Stimulated activated effector memory CD8-positive, alpha-beta T cell treated with anti-CD3 and anti-CD28 coated beads, Interleukin-12 subunit alpha, Interleukin-12 subunit beta, amount 100 ng/mL, for 72 hours (primary cell): ENCODE measurements at regions not wholly inside any gene's neighbourhood (a gene's known extent, or its start where the extent isn't known, plus 50 kb on each side); places are given as distances from the start of the nearest gene placed in this dataset.

Experiments
- ATAC-seq: fragments of 150-1000 bp; cut with Tn5 transposase; 2 replicates; pipeline ENCODE4 v1.10.0; 2021
- DNase-seq, 2 donors: peaks; one replicate each; pipeline ENCODE4 v3.0.0; 2021 to 2022; ENCODE audit warnings: low spot score in 2 of 2
- H3K27ac Mint-ChIP-seq: one replicate; pipeline ENCODE4 v1.8.0; 2022; ENCODE audit warnings: mild to moderate bottlenecking, mixed read lengths
- H3K36me3 Mint-ChIP-seq: one replicate; pipeline ENCODE4 v1.8.0; 2022; ENCODE audit warnings: mild to moderate bottlenecking, mixed read lengths
- H3K4me1 Mint-ChIP-seq: one replicate; pipeline ENCODE4 v1.8.0; 2022; ENCODE audit warnings: mixed read lengths
- H3K4me3 Mint-ChIP-seq: one replicate; pipeline ENCODE4 v1.8.0; 2022; ENCODE audit warnings: mild to moderate bottlenecking, mixed read lengths
- H3K9me3 Mint-ChIP-seq: one replicate; pipeline ENCODE4 v1.8.0; 2022; ENCODE audit warnings: mixed read lengths

- peaks cover 21% of the 10 kb centered on the region for H3K9me3 Mint-ChIP-seq
- no peak for DNase-seq
Observed at GRCh38 chr12:114976372-114976771, 292.4 kb upstream of the TBX3 start.

DNA sequence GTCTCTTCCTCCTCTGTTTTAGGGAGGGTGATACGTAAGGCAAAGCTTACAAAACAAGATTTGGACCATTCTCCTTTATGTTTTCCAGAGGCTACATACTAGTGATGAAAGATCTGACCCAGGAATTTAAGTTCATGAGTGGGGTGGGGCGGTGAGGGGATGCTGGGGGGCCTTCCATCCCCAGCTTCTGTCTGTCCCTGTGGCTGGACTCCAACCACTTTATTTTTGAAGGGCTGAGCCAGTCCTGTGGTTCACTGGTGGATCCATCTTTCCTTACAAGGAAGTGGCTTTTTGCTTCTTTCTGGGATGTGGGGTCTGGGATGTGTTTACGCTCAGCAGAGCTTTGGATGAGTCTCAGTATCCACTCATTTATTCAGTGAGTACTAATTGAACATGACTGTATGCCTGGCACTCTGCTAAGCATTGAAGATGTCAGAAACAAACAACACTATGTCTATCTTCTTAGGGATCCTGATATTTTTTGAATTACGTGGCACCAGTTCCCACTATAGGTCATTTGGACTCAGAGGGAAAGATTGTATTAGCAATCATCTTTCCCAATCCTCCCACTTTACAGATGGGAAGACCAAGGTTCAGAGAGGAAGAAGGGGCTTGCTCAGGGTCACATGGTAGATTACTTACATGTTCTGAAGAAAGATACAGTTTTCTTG lies 291.8 kb upstream of the TBX3 start:
- no peak for ATAC-seq
- DNase-seq: no peak
- no peaks in the 10 kb centered on the region for H3K36me3 Mint-ChIP-seq
- no peaks in the 10 kb centered on the region for H3K4me1 Mint-ChIP-seq
- H3K27ac Mint-ChIP-seq: no peak overlapping the region
- peaks cover 15% of the 10 kb centered on the region for H3K9me3 Mint-ChIP-seq
- no peak overlapping the region for H3K4me3 Mint-ChIP-seq

More at GRCh38 chr12:114976372-114976771, 292.4 kb upstream of the TBX3 start:
- Mint-ChIP-seq H3K4me3 (no peak overlapping the region), H3K36me3 (no peaks in the 10 kb centered on the region), H3K27ac (no peak overlapping the region), H3K4me1 (no peaks in the 10 kb centered on the region)
- ATAC-seq: no peak

DNA sequence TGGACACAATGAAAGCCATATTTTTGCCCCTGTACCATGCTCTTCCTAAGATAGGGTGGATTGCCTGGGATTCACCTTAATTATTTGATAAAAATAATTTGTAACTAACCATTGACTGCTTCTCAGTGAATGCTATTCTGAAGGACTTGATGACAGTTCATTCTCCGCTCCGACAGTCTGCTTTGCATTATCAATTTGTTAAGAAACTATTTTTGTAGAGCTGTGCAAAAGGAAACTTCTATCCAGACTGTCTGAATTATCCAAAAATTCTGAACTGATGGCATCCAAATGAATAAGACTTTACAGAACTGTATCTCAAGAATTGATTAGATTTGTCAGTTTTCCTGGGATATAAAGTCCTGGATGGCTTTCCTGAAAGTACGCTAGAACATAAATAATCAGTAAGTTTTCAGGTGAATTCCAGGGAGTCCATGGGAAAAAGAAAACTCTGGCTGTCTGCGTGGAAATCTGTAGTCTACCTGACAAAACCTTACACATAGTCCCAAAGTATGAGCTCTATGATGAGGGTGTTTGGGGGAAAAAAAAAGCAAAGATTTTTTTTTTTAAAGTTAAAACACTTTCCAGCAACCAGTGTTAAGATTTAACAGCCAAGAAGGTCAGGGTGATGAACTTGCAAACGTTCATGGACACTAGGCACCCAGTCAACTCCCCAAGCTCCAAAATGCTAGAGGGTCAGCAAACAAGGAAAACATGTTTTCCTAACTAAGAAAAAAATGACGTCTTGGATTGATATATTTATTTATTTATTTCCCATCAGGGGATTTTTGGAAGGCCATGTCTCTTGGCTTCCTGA lies 291.1 kb upstream of the TBX3 start:
- Mint-ChIP-seq H3K4me1 (no peaks in the 10 kb centered on the region), H3K27ac (no peak overlapping the region)

GRCh38 chr12:114974333-114974732 lies 290.4 kb upstream of the TBX3 start:
- DNase-seq (no peak), ATAC-seq (no peak)
- no peak overlapping the region for H3K4me3 Mint-ChIP-seq
- H3K36me3 Mint-ChIP-seq: no peaks in the 10 kb centered on the region
- H3K9me3 Mint-ChIP-seq: peaks cover 13% of the 10 kb centered on the region
- H3K4me1 Mint-ChIP-seq: no peaks in the 10 kb centered on the region
- H3K27ac Mint-ChIP-seq: no peak overlapping the region

More for the DNA sequence above, 291.1 kb upstream of the TBX3 start:
- Mint-ChIP-seq H3K36me3 (no peaks in the 10 kb centered on the region), H3K4me3 (no peak overlapping the region), H3K9me3 (peaks cover 13% of the 10 kb centered on the region)
- ATAC-seq (no peak), DNase-seq (no peak)

DNA sequence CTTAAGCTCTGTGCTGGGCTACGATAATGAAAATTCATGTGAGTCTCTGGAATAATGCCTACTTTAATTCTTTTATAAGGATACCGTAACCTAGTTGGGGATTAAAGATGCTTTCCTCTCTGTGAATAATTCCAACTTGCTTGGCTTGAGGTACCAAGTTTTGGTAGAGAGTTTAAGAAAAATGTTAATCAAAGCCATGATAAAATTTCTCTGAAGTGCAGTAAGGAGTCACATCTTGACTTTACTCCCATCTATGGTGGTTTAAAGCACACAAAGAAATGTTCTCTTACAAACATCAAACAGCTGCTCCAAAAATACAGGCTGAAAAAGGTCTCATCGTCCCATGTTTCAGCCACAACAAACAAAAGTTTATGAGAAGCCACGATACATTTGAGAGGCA lies 284.8 kb upstream of the TBX3 start:
- Mint-ChIP-seq H3K4me3 (no peak overlapping the region), H3K36me3 (no peaks in the 10 kb centered on the region), H3K4me1 (no peaks in the 10 kb centered on the region), H3K27ac (no peak overlapping the region), H3K9me3 (peaks cover under 1% of the 10 kb centered on the region)
- no peak for ATAC-seq
- DNase-seq: no peak

DNA sequence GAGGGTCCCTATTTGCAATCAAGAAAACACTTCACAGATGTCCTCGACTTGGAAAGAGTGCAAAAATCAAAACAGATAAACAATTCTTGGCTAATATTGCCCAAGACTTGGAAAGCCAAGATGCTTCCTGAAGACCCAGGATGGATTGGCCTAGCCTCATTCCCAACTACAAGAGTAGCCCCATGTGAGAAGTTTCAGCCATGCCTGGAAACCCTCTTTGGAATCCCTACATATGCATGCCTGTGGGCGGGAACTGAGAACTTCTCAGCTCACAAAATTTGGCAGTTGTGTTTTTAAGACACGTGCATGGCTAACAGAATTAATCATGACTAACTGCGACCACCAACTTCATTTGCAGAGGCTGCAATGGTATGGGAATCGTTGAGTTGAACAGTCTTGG lies 283.2 kb upstream of the TBX3 start:
- Mint-ChIP-seq H3K36me3 (no peaks in the 10 kb centered on the region), H3K4me3 (no peak overlapping the region), H3K9me3 (no peaks in the 10 kb centered on the region), H3K4me1 (no peaks in the 10 kb centered on the region), H3K27ac (no peak overlapping the region)
- DNase-seq: no peak
- no peak for ATAC-seq

- DNase-seq (no peak), ATAC-seq (no peak)
- no peaks in the 10 kb centered on the region for H3K4me1 Mint-ChIP-seq
- H3K4me3 Mint-ChIP-seq: no peak overlapping the region
- H3K27ac Mint-ChIP-seq: no peak overlapping the region
- H3K36me3 Mint-ChIP-seq: no peaks in the 10 kb centered on the region
- no peaks in the 10 kb centered on the region for H3K9me3 Mint-ChIP-seq
Observed at GRCh38 chr12:114964841-114965240, 280.9 kb upstream of the TBX3 start.

DNA sequence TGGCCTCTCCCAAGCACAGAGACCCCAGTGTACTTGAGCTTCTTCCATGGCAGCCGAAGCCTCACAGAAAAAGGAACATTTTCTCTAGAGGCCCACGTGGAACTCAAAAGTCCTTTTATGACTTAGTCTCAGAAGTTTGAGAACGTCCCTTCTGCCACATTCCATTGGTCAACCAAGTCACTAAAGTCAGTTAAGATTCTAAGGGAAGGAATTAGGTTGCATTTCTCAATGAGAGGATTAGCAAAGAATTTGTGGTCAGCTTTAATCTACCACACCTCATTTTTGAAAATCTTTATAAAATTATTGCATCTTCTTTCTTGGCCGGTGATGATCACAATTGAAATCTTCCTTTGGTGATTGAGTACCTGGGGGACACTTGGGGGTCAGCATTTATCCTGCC lies 279.9 kb upstream of the TBX3 start:
- H3K4me3 Mint-ChIP-seq: no peak overlapping the region
- DNase-seq (no peak), ATAC-seq (no peak)
- H3K27ac Mint-ChIP-seq: no peak overlapping the region
- no peaks in the 10 kb centered on the region for H3K4me1 Mint-ChIP-seq
- no peaks in the 10 kb centered on the region for H3K9me3 Mint-ChIP-seq
- no peaks in the 10 kb centered on the region for H3K36me3 Mint-ChIP-seq

DNA sequence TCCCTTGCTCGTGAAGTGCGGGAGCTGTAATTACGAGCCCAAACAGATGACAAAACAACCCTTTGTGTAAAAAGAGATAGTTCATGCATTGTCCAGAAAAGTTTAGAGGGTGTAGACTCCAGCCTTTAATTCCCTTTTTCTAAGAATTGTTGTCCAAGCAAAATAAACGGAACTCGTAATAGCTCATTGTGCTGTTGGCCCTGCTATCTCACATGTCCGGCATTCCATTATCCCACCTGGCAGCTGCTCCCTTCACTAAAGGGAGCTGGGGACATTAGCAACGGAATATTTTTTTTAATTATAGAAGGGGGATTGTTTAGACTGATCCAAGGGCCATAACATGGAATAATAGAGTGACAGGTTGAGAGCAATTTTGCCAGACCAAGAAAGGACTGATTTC lies 277.5 kb upstream of the TBX3 start:
- Mint-ChIP-seq H3K4me3 (no peak overlapping the region), H3K9me3 (peaks cover 7% of the 10 kb centered on the region), H3K4me1 (no peaks in the 10 kb centered on the region), H3K36me3 (no peaks in the 10 kb centered on the region), H3K27ac (no peak overlapping the region)
- DNase-seq (no peak), ATAC-seq (no peak)

DNA sequence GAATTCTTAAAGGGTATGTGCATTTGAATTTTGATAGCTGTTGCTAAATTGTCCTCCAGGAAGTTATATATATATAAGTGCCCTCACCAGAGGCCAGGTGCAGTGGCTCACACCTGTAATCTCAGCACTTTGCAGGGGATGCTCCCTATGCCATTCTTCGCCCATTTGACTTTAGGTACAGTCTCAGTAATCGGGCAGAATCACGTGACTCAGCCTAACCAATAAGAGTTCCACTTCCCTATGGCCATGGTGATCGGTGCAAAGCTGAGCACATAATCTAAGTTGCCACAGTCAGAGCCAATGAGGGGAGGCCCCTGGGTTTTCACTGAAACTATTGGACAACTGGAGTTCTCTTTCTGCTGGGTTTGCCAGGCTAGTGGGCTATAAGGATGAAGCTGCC lies 274.6 kb upstream of the TBX3 start:
- Mint-ChIP-seq H3K27ac (no peak overlapping the region), H3K9me3 (peaks cover 8% of the 10 kb centered on the region), H3K36me3 (no peaks in the 10 kb centered on the region), H3K4me1 (no peaks in the 10 kb centered on the region), H3K4me3 (no peak overlapping the region)
- no peak for ATAC-seq
- no peak for DNase-seq

GRCh38 chr12:114957225-114957624 lies 273.2 kb upstream of the TBX3 start:
- Mint-ChIP-seq H3K27ac (no peak overlapping the region), H3K9me3 (peaks cover 8% of the 10 kb centered on the region), H3K4me3 (no peak overlapping the region), H3K4me1 (no peaks in the 10 kb centered on the region), H3K36me3 (no peaks in the 10 kb centered on the region)
- no peak for DNase-seq
- ATAC-seq: no peak

GRCh38 chr12:114955414-114956014 lies 271.5 kb upstream of the TBX3 start:
- DNase-seq: no peak
- H3K4me3 Mint-ChIP-seq: no peak overlapping the region
- H3K36me3 Mint-ChIP-seq: no peaks in the 10 kb centered on the region
- no peaks in the 10 kb centered on the region for H3K4me1 Mint-ChIP-seq
- no peak for ATAC-seq
- no peak overlapping the region for H3K27ac Mint-ChIP-seq
- peaks cover 10% of the 10 kb centered on the region for H3K9me3 Mint-ChIP-seq

GRCh38 chr12:114954511-114955055 lies 270.6 kb upstream of the TBX3 start:
- H3K4me3 Mint-ChIP-seq: no peak overlapping the region

DNA sequence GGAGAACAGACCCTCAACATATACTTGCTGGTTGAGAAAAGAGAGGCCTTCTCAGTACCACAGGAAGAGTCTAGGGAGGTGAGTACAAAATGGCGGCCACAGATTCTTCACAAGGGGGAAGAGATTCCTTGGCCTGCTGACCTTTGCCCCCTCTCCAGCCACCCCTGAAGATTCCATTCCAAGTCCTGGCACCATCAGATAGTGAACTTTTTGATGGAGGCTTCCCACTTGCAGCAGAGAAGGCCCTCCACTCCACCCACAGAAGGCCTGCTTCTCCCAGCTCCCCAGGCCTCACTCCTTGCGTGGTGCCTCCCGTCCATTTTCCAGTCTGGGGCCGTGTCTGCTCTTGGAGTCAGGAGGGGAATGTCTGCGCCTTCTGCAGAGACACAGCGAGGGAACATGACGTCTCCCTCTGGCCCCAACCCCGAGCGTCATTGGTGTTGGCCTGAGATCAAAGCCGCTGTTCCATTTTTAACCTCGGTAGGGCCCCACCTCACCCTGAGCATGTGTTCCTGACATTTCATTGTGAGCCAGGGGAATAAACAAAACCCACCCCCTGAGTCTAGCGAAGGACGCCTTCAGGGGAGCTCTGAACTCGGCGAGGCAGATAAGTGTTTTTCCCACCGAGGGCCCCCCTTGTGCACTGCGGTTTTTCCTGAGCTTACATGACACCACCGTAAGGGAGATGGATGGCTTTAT lies 268.7 kb upstream of the TBX3 start:
- Mint-ChIP-seq H3K36me3 (no peaks in the 10 kb centered on the region), H3K27ac (no peak overlapping the region), H3K9me3 (peaks cover 10% of the 10 kb centered on the region), H3K4me3 (no peak overlapping the region), H3K4me1 (no peaks in the 10 kb centered on the region)
- ATAC-seq: no peak
- DNase-seq: no peak

More at GRCh38 chr12:114954511-114955055, 270.6 kb upstream of the TBX3 start:
- H3K9me3 Mint-ChIP-seq: peaks cover 10% of the 10 kb centered on the region
- H3K27ac Mint-ChIP-seq: no peak overlapping the region
- ATAC-seq: no peak
- H3K4me1 Mint-ChIP-seq: no peaks in the 10 kb centered on the region
- DNase-seq: no peak
- no peaks in the 10 kb centered on the region for H3K36me3 Mint-ChIP-seq
